T-helper 2 cell treated with Interferon-gamma antibody and Interleukin-4, amounts not matched to agents 5 μg/mL and 100 μg/mL, for 36 hours (primary cell): ENCODE measurements at regions not wholly inside any gene's neighbourhood (a gene's known extent, or its start where the extent isn't known, plus 50 kb on each side); places are given as distances from the start of the nearest gene placed in this dataset.

Source experiments
- DNase-seq: peaks from one replicate; pipeline ENCODE4 v3.0.0; 2021; ENCODE audit warnings: low spot score
- H3K27ac Mint-ChIP-seq: one replicate; pipeline ENCODE4 v1.8.0; 2021; ENCODE audit warnings: mild to moderate bottlenecking, mixed read lengths
- H3K27me3 Mint-ChIP-seq: one replicate; pipeline ENCODE4 v1.8.0; 2021; ENCODE audit warnings: low read depth, mixed read lengths
- H3K36me3 Mint-ChIP-seq: one replicate; pipeline ENCODE4 v1.8.0; 2021; ENCODE audit warnings: low read depth, mixed read lengths
- H3K4me1 Mint-ChIP-seq: one replicate; pipeline ENCODE4 v1.8.0; 2021; ENCODE audit warnings: low read depth, mixed read lengths
- H3K4me3 Mint-ChIP-seq: one replicate; pipeline ENCODE4 v1.8.0; 2022; ENCODE audit warnings: mild to moderate bottlenecking, moderate library complexity, mixed read lengths
- H3K9me3 Mint-ChIP-seq: one replicate; pipeline ENCODE4 v1.8.0; 2021; ENCODE audit warnings: mixed read lengths

DNA sequence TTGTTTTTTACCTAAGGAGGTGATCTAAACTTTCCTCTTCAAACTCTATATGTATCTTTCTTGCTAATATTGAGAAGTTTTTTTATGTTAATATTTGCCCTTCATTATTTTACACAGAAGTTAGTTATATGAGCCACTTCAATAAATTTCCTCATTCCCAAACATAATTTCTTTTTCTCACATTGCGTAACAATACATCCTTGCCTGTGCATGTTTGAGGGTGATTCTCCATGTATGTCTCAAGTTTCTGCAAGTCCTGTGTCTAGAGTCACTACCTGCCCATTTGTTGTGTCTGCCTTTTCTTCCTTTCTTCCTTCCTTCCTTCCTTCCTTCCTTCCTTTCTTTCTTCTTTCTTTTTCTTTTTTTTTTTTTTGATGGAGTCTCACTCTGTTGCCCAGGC is 2057.9 kb downstream of the PCDH7 start:
- Mint-ChIP-seq H3K4me3 (no peak overlapping the region), H3K36me3 (no peaks in the 10 kb centered on the region), H3K27me3 (no peaks in the 10 kb centered on the region), H3K27ac (no peak overlapping the region), H3K9me3 (peaks cover 43% of the 10 kb centered on the region), H3K4me1 (no peaks in the 10 kb centered on the region)
- no peak for DNase-seq

DNA sequence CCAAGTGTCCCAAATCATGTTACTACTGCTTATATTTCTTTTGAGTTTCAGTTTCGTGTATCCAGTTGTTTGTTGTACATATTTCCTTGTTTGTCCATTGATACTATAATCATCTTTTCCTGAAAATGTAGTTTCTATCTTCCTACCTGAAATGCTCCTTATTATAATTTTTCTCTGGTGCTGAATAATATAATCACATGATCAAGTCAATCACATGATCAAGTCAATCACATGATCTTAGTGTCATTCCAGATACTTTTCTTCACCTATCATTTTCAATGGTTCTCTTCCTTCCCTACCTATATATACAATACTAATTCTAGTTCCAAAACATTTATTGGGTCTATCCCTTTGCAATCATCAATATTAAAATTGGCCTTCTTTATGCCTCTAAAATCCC is 2058.8 kb downstream of the PCDH7 start:
- no peak for DNase-seq
- Mint-ChIP-seq H3K4me3 (no peak overlapping the region), H3K9me3 (peaks cover 48% of the 10 kb centered on the region), H3K27me3 (no peaks in the 10 kb centered on the region), H3K4me1 (no peaks in the 10 kb centered on the region), H3K36me3 (no peaks in the 10 kb centered on the region), H3K27ac (no peak overlapping the region)

GRCh38 chr4:32789026-32789608 is 2068.9 kb downstream of the PCDH7 start:
- no peak for DNase-seq
- H3K36me3 Mint-ChIP-seq, result no peaks in the 10 kb centered on the region
- peaks cover 13% of the 10 kb centered on the region for H3K9me3 Mint-ChIP-seq
- H3K27me3 Mint-ChIP-seq, result no peaks in the 10 kb centered on the region
- no peaks in the 10 kb centered on the region for H3K4me1 Mint-ChIP-seq
- H3K27ac Mint-ChIP-seq, result no peak overlapping the region
- no peak overlapping the region for H3K4me3 Mint-ChIP-seq

DNA sequence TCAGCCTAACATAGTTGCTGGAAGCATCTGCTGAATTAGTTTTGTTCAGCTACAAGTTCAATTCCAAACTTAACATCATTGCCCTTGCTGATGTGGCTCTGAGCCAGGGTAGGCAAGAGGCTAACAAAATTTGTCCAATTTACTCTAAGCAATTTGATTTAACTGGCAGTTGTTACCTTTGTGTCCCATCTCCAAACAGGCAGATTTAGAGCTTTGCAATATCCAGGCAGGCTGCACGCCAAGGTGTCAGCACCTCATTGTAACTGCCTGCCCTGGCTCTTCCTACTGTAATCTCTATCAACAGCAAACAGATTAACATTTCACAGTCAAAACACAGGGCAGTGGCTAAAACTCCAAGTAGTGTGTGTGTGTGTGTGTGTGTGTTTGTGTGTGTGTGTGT is 2070.6 kb downstream of the PCDH7 start:
- Mint-ChIP-seq H3K9me3 (peaks cover 5% of the 10 kb centered on the region), H3K27ac (no peak overlapping the region), H3K4me3 (no peak overlapping the region), H3K36me3 (no peaks in the 10 kb centered on the region), H3K27me3 (no peaks in the 10 kb centered on the region), H3K4me1 (no peaks in the 10 kb centered on the region)
- no peak for DNase-seq

DNA sequence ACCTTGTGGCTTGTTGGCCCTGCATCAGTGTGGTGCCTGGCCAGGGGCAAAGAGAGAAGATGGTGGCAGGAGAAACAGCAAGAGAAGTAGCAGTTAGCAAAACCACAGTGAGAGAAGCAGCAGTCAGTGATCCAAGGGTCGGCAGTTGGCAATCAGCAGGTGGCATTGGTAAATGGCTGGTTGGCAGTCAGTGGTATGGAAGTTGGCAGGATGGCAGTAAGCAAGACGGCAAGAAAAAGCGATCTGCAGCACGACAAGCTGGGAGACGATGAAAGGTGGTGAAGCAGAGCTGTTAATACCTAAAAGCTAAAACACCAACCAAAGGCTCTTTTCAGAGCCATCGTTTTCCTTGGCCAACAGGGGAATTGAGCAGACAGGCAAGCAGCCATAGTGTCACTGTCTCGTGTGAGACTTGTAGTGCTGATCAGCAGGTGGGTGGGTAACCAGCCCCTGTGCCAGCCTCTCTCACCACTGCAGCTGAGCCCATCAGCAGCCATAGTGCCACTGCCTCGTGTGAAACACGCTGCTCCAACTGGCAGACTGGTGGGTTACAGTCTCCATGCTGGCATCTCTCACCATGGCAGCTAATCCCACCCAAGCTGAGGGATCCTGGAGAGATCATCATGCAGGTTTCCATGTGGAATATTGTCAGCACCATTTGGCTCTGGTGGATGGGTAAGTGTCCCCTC is 2078.4 kb downstream of the PCDH7 start:
- Mint-ChIP-seq H3K4me1 (no peaks in the 10 kb centered on the region), H3K4me3 (no peak overlapping the region), H3K36me3 (no peaks in the 10 kb centered on the region), H3K27ac (no peak overlapping the region), H3K9me3 (peaks cover 38% of the 10 kb centered on the region), H3K27me3 (no peaks in the 10 kb centered on the region)
- no peak for DNase-seq

DNA sequence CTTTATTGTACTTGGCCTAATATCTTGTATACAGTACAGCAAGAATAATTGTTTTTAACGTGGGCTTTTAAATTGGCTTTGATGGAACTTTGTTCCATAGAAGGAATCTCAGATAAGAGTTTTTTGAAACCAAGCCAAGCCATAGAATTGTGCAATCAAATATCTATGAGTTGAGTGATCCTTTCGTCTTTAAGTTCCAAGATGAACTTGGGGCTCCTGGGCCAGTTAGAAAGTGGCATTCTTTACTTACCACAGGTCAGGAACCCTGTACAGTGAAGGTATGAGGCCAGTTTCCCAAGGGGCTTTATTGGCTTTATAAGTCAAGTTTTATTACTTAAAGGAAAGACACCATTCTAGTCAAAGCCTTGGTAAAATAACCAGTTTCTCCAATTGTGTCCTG is 2104.2 kb downstream of the PCDH7 start:
- no peaks in the 10 kb centered on the region for H3K4me1 Mint-ChIP-seq
- no peaks in the 10 kb centered on the region for H3K27me3 Mint-ChIP-seq
- H3K36me3 Mint-ChIP-seq, result no peaks in the 10 kb centered on the region
- DNase-seq, result no peak
- no peak overlapping the region for H3K4me3 Mint-ChIP-seq
- no peak overlapping the region for H3K27ac Mint-ChIP-seq
- H3K9me3 Mint-ChIP-seq, result peaks cover 34% of the 10 kb centered on the region

DNA sequence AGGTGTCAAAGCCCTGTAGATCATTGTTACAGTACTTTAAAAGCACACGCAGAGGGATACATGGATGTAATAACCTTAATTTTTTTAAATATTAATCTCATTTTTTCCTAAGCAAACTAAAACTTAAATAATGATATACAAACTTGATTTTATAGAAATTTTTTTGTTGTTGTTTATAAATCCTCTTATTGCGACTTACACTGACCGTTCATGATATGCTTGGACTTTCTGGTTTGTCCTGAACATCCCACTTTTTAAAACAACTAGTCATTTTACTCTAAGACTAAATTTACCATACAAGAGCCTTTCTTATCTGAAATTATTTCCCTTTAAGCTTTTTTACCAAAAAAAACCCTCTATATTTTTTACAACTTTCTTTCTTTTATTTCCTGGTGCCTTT is 2106.0 kb downstream of the PCDH7 start:
- DNase-seq, result no peak
- Mint-ChIP-seq H3K4me1 (no peaks in the 10 kb centered on the region), H3K27ac (no peak overlapping the region), H3K36me3 (no peaks in the 10 kb centered on the region), H3K27me3 (no peaks in the 10 kb centered on the region), H3K4me3 (no peak overlapping the region), H3K9me3 (peaks cover 33% of the 10 kb centered on the region)

DNA sequence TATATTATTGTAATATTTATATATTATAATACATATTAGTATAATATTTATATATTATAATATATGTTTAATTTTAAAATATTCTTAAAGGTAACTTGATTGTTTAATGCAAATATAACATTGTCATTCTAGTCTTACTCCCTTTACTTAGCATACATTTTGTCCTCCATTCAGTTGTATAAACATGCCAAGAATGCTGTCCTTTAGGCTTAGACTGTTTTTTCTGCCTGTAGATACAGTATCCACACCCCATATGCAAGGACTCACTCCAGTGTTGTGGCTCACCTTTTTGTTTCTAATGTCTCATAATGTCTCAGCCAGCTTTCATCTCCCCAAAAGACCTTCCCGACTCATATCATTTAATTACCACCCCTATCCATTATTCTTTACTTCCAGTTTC is 2110.0 kb downstream of the PCDH7 start:
- no peak overlapping the region for H3K27ac Mint-ChIP-seq
- no peak overlapping the region for H3K4me3 Mint-ChIP-seq
- H3K36me3 Mint-ChIP-seq, result no peaks in the 10 kb centered on the region
- H3K4me1 Mint-ChIP-seq, result no peaks in the 10 kb centered on the region
- DNase-seq, result no peak
- no peaks in the 10 kb centered on the region for H3K27me3 Mint-ChIP-seq
- peaks cover 27% of the 10 kb centered on the region for H3K9me3 Mint-ChIP-seq

DNA sequence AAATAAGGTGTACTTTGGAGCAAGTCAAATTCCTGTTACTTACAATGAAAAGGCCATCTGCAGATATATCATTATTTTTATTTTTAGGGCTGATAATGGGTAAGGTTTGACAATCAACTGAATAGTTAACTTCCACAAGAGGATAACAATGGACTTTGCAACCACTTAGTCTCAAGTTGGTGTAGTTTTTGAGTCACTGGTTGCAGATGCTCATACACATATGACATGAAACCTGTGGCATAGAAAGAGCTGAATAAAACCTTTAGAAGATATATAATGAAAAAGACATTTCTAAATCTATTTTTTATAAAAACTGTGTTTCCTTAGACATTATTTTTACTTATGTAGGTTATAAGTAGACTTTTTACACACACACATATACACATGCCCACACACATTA is 2110.9 kb downstream of the PCDH7 start:
- DNase-seq, result no peak
- no peak overlapping the region for H3K27ac Mint-ChIP-seq
- peaks cover 27% of the 10 kb centered on the region for H3K9me3 Mint-ChIP-seq
- no peak overlapping the region for H3K4me3 Mint-ChIP-seq
- no peaks in the 10 kb centered on the region for H3K27me3 Mint-ChIP-seq
- no peaks in the 10 kb centered on the region for H3K36me3 Mint-ChIP-seq
- H3K4me1 Mint-ChIP-seq, result no peaks in the 10 kb centered on the region

GRCh38 chr4:32840461-32841189 is 2120.5 kb downstream of the PCDH7 start:
- Mint-ChIP-seq H3K27me3 (no peaks in the 10 kb centered on the region), H3K36me3 (no peaks in the 10 kb centered on the region), H3K4me1 (no peaks in the 10 kb centered on the region), H3K4me3 (no peak overlapping the region), H3K9me3 (peaks cover 9% of the 10 kb centered on the region), H3K27ac (no peak overlapping the region)
- DNase-seq, result no peak

- Mint-ChIP-seq H3K9me3 (peaks cover 9% of the 10 kb centered on the region), H3K27me3 (no peaks in the 10 kb centered on the region), H3K36me3 (no peaks in the 10 kb centered on the region), H3K4me1 (no peaks in the 10 kb centered on the region), H3K27ac (no peak overlapping the region), H3K4me3 (no peak overlapping the region)
- no peak for DNase-seq
Observed at GRCh38 chr4:32841217-32841616, 2121.0 kb downstream of the PCDH7 start.

DNA sequence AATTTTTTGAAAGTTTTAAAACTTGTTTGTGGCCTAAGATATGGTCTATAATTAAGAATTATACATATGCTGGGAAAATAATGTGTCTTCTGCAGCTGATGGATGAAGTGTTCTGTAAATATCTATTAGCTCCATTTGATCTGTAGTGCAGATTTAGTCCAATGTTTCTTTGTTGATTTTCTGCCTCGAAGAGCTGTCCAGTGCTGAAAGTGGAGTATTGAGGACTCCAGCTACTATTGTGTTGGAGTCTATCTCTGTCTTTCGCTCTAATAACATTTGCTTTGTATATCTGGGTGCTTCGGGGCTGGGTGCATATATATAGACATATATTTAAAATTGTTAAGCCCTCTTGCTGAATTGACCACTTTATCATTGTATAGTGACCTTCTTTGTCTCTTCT is 2127.3 kb downstream of the PCDH7 start:
- Mint-ChIP-seq H3K27ac (no peak overlapping the region), H3K27me3 (no peaks in the 10 kb centered on the region), H3K4me3 (no peak overlapping the region), H3K4me1 (no peaks in the 10 kb centered on the region), H3K9me3 (peaks cover 39% of the 10 kb centered on the region), H3K36me3 (no peaks in the 10 kb centered on the region)
- no peak for DNase-seq

- no peaks in the 10 kb centered on the region for H3K4me1 Mint-ChIP-seq
- H3K36me3 Mint-ChIP-seq, result no peaks in the 10 kb centered on the region
- H3K9me3 Mint-ChIP-seq, result peaks cover 24% of the 10 kb centered on the region
- no peak overlapping the region for H3K27ac Mint-ChIP-seq
- no peak for DNase-seq
- H3K4me3 Mint-ChIP-seq, result no peak overlapping the region
- H3K27me3 Mint-ChIP-seq, result no peaks in the 10 kb centered on the region
Observed at GRCh38 chr4:32855622-32856021, 2135.5 kb downstream of the PCDH7 start.

GRCh38 chr4:32858361-32858760 is 2138.2 kb downstream of the PCDH7 start:
- no peak overlapping the region for H3K4me3 Mint-ChIP-seq
- H3K27me3 Mint-ChIP-seq, result no peaks in the 10 kb centered on the region
- no peak overlapping the region for H3K27ac Mint-ChIP-seq
- H3K4me1 Mint-ChIP-seq, result no peaks in the 10 kb centered on the region
- H3K36me3 Mint-ChIP-seq, result no peaks in the 10 kb centered on the region
- peaks cover 8% of the 10 kb centered on the region for H3K9me3 Mint-ChIP-seq
- DNase-seq, result no peak
